Brain pericyte (primary cell): ENCODE measurements at regions not wholly inside any gene's neighbourhood (a gene's known extent, or its start where the extent isn't known, plus 50 kb on each side); places are given as distances from the start of the nearest gene placed in this dataset.
"Not testable (repeated sequence)": the region's sequence is repeated elsewhere in the genome, so short reads cannot be mapped to it uniquely, and the experiment has no call there.

Experiments
- DNase-seq: peaks from one replicate; pipeline ENCODE4 v3.0.0-alpha.2; 2012; ENCODE audit warnings: low read depth, low spot score

DNA sequence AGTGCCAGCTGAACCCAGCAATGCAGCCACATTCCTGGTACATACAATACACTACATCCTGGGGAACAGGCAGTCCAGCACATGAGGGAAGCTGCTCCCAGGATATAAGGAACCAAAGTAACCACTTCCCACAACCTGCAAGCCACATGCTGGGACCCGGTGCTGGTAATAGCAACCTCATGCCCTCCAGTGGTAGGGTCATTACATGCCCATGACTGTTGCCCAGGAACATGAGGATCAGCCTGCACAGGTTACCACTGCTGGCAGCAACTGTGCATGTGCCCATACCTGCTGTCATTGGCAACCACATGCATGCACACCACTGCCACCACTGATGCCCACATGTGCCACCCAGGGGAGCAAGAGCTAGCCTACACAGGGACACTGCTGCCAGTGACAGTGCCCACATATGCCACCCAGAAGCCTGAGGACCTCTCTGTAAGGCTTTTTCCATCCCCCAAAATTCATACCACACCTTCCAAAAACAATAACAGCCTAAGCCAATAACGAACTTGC is 1982.5 kb downstream of the ARAP2 start:
- DNase-seq = no peak

DNA sequence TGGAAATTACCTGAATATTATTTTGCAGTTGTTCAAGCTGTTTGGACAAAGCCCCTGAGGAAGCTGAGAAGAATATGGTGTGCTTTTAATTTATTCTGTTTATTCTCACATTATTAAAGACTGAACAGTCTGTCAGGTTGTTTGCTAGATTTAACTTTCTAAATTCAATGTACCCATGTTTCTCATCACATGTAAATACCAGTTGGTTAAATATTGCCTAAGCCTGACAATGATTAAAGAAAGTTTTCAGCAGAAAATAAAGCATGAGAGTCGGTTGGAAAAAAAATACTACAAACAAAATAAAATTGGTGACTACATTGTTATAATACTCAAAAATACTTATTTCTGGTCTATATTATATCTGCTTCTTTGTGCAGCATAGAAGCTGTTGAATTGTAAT is 1974.7 kb downstream of the ARAP2 start:
- no peak for DNase-seq

DNA sequence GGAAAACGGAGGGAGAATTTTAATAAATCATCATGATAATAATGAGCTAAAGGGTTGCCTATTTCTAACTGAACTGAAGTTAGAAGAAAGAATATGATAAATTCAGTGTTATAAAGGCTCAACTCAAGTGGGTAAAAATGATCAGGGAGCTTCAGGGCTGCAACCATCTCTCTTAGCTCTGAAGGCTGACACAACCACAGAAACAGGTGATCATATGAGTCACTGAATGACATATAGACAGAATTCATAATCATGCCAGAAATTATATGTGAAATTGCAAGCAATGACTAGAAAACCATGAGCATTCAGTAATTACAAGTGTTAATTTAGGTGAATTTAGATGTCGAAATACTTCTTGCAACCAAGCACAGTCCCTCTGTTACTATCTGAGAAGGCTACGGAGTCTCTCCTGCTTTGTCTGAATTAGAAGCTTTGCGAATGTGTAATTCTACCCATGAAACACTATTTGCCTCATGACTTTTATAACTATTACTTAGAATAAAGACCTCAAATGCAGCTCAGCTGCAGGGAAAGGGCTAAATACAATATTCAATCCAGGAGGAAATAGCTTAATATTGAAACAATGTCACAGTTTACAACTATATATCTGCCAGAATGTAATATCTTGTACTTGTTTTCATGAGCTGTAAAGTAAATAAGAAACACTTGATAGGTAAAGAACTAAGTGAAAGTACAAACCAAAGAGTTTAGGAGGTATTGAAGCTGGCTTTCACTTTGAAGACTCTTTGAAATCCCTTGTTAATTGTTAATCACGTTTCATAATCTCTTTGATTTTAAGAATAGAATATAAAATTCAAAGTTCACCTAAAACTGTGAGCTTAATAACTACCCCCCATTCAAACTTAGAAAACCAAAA is 1972.6 kb downstream of the ARAP2 start:
- no peak for DNase-seq

DNA sequence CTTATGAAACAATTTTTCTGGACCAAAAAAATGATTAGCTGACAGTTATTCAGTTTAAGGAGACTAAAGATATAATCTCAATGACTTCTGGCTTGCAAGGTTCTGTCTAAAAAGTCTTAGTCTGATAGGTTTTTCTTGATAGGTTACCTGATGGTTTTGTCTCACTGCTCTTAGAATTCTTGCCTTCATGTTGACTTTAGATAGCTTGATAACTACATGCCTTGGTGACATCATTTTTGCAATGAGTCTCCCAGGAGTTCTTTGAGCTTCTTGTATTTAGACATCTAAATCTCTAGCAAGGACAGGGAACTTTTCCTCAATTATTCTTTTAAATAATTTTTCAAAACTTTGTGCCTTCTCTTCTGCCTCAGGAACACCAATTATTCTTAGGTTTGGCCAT is 1965.3 kb downstream of the ARAP2 start:
- no peak for DNase-seq

DNA sequence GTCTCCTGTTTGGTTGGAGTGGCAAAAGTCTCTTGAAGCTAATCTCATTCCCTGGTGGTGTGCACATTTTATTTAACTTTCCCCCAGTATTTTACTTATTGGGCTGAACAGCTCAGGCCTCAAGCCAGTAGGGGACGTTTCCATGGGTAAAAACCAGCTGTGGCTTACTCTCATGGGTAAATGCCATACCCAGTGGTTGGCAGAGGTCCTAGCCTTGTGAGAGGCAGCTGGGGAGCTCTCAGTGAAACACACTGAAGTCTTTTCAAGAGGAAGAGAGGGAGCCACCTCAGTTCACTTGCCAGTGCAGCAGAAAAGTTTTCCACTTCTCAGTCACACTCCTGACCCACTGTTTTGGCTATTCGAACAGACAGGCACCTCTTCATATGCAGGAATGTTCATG is 1964.2 kb downstream of the ARAP2 start:
- DNase-seq = no peak

DNA sequence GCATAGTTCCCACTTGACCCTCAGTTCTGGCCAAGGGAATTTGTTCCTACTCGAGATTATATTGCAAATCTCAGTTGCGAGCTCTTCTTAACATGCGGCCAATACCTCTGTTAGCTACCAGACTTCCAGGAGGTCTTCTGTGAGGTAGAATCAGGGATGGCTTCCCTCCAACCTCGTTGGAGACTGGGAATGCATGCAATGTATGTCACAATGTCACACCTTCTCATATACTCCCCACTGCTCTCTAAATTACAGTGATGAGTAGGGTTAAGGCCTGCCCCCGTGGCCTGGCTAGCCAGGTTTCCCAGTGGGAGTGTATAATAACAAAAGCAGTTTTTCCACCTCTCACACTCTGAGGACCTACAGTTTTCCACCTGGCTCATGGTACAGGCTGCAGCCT is 1962.5 kb downstream of the ARAP2 start:
- no peak for DNase-seq

DNA sequence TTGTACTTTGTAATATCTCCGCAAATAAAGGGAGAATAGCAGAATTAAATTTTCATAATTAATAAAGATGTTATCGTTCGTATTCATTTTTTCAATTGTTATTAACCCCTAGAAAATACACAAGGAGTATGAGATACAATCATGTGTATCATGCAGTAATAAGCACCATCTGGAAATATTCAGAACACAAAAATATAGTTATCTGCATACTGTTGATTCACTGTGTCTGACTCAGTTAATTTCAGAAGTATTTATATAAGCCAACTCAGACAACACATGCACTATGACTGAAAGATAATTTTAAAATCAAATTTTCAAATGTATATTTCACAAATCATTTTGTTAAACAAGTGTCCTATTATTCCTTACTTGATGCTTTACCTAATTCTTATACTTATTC is 1954.8 kb downstream of the ARAP2 start:
- no peak for DNase-seq

DNA sequence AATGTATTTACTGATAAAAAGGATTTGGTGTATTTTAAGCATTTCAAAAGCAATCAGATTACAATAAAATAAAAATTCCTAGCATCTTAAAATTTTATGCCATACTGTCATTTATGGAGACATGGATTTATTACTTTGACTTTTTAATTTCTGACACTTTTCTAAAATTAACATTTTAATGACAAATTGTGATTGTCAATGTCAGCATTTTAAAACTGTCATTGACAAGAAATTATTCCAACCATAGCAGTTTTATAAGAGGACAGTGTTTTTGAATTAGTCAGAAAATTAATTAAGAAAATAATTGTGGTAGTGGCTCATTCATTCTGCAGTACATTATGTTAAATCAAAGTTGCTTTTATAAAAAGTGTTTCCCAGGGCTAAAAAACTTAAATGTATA is 1954.4 kb downstream of the ARAP2 start:
- no peak for DNase-seq

DNA sequence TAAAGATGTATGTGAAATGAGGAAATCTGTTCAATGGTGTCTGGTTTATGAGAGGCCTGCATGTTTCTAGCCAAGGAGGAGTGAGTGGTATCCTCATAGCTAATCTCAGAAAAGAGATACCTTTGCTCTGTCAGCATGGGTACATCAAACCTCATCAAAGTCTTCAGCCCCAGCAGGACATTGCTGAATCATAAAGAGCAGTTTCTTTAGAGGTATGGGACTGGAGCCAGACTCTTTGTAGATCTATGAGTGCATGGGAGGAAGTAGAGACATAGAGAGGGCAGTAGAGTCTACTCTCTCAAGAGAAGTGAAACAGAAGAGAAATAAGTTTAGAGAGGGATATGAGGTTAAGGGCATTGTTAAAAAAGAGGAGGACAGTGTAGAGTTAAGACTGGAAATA is 1950.9 kb downstream of the ARAP2 start:
- DNase-seq = no peak

DNA sequence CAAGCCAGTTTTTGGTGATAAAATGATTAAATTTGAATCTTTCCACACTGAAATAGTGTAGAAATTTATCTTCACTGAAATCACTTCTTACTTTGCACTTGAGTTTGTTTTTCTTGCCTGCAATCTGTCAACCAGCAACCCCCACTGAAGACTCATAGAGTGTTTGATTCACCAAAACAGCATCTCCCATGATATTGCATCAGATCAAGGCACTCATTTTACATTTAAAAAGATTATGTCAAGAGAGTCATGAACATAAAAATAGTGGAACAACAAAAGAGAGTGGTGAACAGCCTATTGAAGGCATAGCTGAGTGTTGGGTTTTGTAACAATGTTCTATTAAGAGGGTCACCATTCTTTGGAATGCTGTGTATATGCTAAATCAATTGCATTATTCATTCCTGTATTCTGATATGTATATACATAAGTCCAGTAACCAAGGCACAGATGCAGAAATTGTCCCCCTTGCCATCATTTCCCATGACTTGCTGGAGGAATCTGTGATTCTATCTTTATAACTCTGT is 1934.9 kb downstream of the ARAP2 start:
- DNase-seq = no peak

DNA sequence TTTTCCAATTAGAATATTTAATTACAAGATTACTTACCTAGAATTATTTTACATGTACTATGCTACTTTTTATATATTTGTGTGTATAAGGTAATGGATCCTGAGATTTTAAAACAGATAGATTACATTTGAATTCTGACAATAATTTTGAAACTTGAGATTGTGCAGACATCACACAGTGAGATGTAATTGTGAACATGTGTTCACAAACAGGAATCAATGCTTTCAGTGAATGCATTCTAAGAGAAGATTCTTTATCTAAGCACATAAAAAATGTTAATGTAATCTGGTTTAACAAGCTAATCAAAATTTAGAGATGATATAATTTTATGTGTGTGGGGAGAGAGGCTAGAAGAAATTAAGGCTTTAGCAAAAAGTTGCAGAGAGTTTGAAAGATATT is 1925.5 kb downstream of the ARAP2 start:
- no peak for DNase-seq

DNA sequence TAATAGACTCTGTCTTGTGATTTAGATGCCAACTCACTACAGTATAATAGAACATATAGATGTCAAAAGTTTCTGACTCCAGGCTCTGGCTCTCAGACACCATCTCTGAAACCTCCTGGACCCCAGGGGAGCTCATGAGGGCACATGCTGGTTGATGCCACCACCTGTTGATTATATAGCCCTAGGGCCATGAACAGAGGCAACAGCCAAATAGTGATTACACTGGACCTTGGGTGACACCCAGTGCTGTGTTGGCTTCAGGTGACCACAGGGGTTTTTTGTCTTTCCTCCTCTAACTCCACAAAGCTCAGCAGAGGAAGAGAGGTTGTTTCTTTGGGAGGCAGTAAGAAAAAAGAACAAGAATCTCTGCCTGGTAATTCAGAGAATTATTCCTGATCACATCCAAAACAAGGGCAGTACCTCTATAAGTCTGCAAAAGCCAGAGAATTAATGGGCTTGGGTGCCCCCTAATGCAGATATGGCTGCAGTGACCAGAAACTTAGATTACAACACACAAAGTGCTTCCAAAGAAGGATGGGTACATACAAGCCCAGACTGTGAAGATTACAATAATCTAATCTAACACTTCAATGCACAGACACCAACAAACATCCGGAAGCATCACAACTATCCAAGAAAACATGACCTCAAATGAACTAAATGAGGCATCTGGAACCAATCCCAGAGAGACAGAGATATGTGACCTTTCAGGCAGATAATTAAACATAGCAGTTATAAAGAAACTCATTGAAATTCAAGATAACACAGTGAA is 1920.6 kb downstream of the ARAP2 start:
- DNase-seq = no peak

DNA sequence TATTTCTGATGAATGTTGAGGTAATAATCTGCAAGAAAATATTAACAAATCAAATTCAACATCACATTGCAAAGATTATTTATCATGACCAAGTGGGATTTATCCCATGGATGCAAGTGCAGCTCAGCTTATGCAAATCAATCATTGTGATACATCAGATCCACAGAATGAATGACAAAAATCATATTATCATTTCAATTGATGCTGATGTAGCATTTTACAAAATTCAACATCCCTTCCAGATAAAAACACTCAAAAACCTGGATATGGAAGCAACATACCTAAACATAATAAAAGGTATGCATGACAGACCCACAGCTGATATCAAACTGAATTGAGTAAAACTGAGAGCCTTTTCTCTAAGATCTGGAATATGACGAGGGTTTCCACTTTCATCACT is 1915.4 kb downstream of the ARAP2 start:
- DNase-seq = no peak

DNA sequence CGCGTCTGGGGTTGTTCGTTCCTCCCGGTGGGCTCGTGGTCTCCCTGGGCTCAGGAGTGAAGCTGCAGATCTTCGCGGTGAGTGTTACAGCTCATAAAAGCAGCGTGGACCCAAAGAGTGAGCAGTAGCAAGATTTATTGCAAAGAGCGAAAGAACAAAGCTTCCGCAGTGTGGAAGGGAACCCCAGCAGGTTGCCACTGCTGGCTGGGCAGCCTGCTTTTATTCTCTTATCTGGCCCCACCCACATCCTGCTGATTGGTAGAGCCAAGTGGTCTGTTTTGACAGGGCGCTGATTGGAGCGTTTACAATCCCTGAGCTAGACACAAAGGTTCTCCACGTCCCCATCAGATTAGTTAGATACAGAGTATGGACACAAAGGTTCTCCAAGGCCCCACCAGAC is 1909.2 kb downstream of the ARAP2 start:
- not testable (repeated sequence) for DNase-seq

DNA sequence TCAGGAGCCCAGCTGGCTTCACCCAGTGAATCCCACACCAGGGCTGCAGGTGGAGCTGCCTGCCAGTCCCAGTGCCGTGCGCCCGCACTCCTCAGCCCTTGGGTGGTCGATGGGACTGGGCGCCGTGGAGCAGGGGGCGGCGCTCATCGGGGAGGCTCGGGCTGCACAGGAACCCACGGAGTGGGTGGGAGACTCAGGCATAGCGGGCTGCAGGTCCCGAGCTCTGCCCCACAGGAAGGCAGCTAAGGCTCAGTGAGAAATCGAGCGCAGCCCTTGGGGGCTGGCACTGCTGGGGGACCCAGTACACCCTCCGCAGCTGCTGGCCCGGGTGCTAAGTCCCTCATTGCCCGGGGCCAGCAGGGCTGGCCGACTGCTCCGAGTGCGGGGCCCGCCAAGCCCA is 1908.8 kb downstream of the ARAP2 start:
- DNase-seq = not testable (repeated sequence)

DNA sequence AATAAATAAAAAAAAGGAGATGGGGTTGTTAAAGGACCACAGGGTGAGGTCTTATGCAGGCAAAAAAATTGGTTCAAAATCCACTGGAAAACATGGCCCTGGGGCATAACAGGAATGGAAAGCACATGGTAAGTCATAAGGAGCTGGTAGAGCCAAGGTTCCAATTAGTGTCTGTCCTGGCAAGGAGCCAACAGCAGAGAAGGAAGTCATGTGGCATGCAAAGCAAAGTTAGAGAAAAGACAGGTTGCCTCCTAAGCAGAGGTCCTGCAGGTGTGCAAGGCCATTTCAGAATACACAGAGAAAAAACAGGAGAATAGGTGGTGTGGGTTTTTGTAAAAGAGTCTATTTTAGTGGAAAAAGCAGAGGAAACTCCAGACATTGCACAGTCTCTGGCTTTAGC is 1881.7 kb downstream of the ARAP2 start:
- no peak for DNase-seq

DNA sequence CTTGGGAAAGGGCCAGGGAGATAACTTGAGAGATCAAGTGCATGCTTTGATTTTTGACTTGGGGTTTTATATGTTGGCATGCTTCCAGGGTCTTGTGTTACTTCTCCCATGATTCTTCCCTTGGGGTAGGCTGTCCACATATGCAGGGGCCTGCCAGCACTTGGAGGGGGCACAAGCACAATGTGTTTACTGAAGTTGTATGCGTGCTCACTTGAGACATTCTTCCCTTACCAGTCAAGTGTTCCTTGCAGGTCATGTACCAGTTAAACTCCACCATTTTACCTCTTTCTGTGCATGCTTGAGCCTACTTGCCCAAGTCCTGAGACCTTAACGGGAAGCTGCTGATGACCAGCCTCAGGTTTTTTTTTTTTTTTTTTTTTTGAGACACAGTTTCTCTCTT is 1880.5 kb downstream of the ARAP2 start:
- DNase-seq = no peak

DNA sequence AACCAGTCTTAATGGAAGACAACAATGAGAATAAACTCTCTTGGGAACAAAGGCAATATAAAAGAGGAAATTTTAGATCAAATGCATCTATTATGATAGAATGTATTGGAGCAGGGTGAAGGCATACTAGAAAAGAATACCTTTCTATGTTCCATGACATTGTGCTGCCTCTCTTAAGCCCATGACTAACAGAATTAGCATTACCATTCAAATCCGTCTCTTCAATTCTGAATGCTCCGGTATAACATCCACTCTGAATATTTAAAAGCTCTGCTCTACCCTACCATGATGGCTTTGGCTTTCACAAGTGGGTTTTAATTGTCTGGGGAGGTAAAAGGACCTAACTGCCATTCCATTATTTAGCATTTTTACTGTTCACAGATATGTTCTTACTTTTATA is 1878.4 kb downstream of the ARAP2 start:
- no peak for DNase-seq

DNA sequence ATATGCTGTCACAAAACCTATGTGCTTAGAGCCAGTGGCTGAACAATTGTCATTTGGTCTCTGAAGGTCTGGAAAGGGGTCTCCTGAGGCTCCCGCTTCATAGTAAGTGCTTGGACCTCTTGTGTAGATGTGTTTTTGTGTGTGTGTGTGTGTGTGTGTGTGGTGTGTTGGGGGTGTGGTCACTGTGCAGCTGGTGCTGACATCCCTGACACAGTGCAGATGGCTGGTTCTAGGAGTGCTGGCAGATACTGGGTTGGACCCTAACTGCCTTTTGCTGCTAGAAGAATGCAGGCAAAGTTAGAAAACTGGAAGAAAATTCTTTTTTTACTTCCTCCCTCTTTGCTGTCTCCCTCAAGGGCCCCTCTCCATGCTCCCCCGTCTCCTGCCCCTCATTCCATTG is 1872.6 kb downstream of the ARAP2 start:
- no peak for DNase-seq

DNA sequence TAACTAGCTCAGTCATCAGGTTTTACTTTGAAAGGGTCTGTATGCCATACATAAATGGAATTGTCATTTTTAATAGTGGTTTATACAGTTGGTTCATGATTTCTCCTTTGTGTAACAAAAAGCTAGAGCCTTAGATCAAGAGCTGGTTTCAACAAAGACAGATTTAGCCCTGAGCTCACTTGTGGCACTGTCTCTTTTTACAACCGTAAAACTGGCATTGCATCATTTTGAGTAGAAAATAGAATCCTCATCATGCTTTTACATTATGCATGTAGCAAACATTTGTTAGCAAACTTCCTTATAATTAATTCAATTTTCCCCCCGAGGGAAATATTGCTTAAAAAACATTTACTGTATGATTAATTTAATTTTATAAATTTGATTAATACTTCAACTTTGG is 1871.5 kb downstream of the ARAP2 start:
- no peak for DNase-seq

DNA sequence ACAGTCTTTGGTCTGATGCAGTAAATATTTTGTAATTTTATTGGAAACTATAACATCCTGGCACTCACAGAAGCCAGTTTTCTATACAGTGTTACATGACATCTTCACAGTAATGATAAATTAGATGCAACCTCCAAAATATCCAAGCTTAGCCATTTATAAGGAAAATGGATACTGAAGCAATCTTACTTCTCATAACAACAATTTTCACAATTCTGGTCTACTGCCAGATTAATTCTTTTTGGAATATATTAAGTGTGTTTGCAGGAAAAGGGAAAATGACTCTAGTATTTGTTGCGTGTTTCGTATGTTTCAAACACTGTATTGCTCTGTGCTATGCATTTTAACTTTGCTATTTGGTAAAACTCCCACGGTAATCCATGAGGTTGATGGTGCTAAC is 1870.9 kb downstream of the ARAP2 start:
- no peak for DNase-seq

DNA sequence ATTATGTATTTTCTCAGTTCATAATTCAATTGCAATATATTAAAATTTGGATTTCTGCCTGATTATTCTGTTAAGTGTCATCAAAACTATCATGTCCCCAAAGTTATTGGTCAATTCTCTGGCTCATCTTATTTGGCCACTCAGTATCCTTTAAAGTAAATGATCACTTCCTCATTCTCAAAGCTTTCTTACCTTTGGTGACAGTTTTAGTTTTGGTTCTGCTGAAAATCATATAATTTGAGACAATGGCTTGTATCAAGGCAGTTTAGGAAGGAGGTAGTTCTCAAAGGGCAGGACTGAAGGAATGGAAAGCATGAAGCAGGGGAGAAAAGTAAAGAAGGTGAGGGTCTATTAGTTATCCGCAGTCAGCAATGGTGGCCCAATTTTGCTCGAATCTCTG is 1832.1 kb downstream of the ARAP2 start:
- no peak for DNase-seq

DNA sequence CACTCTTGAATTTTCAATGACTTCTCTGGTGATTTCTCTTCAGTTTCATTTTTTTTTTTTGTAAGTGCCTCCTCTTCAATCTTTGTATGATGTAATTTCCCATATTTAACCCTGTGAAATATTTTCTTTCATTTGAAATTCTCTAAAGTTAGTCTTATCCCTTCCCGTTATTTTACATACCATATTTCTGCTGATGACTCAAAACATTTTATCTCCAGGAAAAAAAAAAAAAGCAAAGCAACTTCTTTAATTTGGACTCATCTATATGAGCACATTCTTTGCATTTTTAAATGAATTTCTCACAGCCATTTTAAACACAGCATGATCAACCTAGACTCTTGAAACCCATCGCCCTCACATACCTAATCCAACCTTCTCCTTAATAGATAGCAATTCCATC is 1831.4 kb downstream of the ARAP2 start:
- DNase-seq = no peak
